A673 (cell line): ENCODE measurements at regions not wholly inside any gene's neighbourhood (a gene's known extent, or its start where the extent isn't known, plus 50 kb on each side); places are given as distances from the start of the nearest gene placed in this dataset.

Experiments
- BruUV-seq: library from RNA; stranded (reverse); fragments of 400-500 nt; replicated peaks from 2 replicates; lab custom pipeline; 2021; lab: Mats Ljungman, UMichigan
- CTCF ChIA-PET: fragments of 300-600 bp; sonication (Branson Sonifier 250); formaldehyde crosslinking; loops from one replicate; lab custom pipeline; 2022; ENCODE audit warnings: antibody characterized with exemption; lab: Charles Lee
- POLR2A ChIA-PET: fragments of 300-600 bp; sonication (Branson Sonifier 250); formaldehyde crosslinking; loops from one replicate; lab custom pipeline; 2022; ENCODE audit warnings: antibody characterized with exemption; ENCODE audit not compliant: low non-redundant PET; lab: Charles Lee
- DNase-seq: peaks from one replicate; pipeline ENCODE4 v3.0.0-alpha.2; 2015; ENCODE audit warnings: low spot score
- H3K27ac ChIP-seq: fragments of 200-600 bp; sonication (generic); 2 replicates; pipeline ENCODE4 v1.5.1; 2016; ENCODE audit warnings: mixed run types, low read depth, mild to moderate bottlenecking, mixed read lengths, antibody characterized with exemption, low read length; ENCODE audit not compliant: poor library complexity, severe bottlenecking
- H3K27me3 ChIP-seq: fragments of 200-600 bp; sonication (generic); replicated peaks from 2 replicates; pipeline ENCODE4 v1.6.1; 2017; ENCODE audit warnings: mixed run types, low read depth, mild to moderate bottlenecking, mixed read lengths, antibody characterized with exemption, low read length; ENCODE audit not compliant: insufficient read depth, poor library complexity
- H3K36me3 ChIP-seq: fragments of 200-600 bp; sonication (generic); 2 replicates; pipeline ENCODE4 v1.6.1; 2016; ENCODE audit warnings: mixed run types, mild to moderate bottlenecking, mixed read lengths, antibody characterized with exemption, low read length; ENCODE audit not compliant: insufficient read depth, poor library complexity, severe bottlenecking
- H3K4me1 ChIP-seq: fragments of 200-600 bp; sonication (generic); 2 replicates; pipeline ENCODE4 v1.6.1; 2017; ENCODE audit warnings: mixed run types, mild to moderate bottlenecking, mixed read lengths, antibody characterized with exemption, low read length; ENCODE audit not compliant: insufficient read depth, poor library complexity, severe bottlenecking
- H3K4me3 ChIP-seq: fragments of 200-600 bp; sonication (generic); 2 replicates; pipeline ENCODE4 v1.5.1; 2016; ENCODE audit warnings: low read depth, mixed run types, mild to moderate bottlenecking, mixed read lengths, low read length; ENCODE audit not compliant: poor library complexity, severe bottlenecking
- H3K9me3 ChIP-seq: fragments of 200-600 bp; sonication (generic); 2 replicates; pipeline ENCODE4 v1.6.1; 2016; ENCODE audit warnings: mixed run types, low read depth, mild to moderate bottlenecking, mixed read lengths, antibody characterized with exemption, low read length; ENCODE audit not compliant: poor library complexity, severe bottlenecking
- CTCF ChIP-seq: fragments of 300-800, 200-600 bp; sonication (generic); conservative IDR thresholded peaks from 2 replicates; pipeline ENCODE4 v1.5.1; 2017; ENCODE audit warnings: low read depth, mild to moderate bottlenecking, antibody characterized with exemption, low read length, moderate library complexity, mixed read lengths
- EZH2 ChIP-seq: fragments of 200-600 bp; sonication (generic); IDR thresholded peaks from 2 replicates; pipeline ENCODE4 v1.6.1; 2017; ENCODE audit warnings: borderline replicate concordance, low read depth, mild to moderate bottlenecking, mixed read lengths, antibody characterized with exemption, low read length; ENCODE audit not compliant: poor library complexity, severe bottlenecking
- intact Hi-C: fragments of 100-400 bp; cut with micrococcal nuclease; formaldehyde crosslinking; loops from one replicate; pipeline ENCODE4 v1.10.0; 2022; ENCODE audit not compliant: unreplicated experiment

GRCh38 chr9:80948066-80948465 is 741.3 kb downstream of the TLE1 start:
- Histone ChIP-seq H3K4me1 (no peaks in the 10 kb centered on the region), H3K27me3 (peaks cover 38% of the 10 kb centered on the region), H3K27ac (no peak overlapping the region), H3K9me3 (no peaks in the 10 kb centered on the region), H3K4me3 (no peak overlapping the region), H3K36me3 (no peaks in the 10 kb centered on the region)
- intact Hi-C loops = no loop called here
- ChIA-PET CTCF (no interaction called here), POLR2A (no interaction called here)
- no TSS peak for BruUV-seq
- DNase-seq = no peak
- TF ChIP-seq EZH2 (no peak), CTCF (no peak)

GRCh38 chr9:80946496-80947170 is 742.7 kb downstream of the TLE1 start:
- no peak overlapping the region for H3K27ac ChIP-seq
- no peaks in the 10 kb centered on the region for H3K9me3 ChIP-seq
- BruUV-seq = no TSS peak
- H3K36me3 ChIP-seq = no peaks in the 10 kb centered on the region
- DNase-seq = no peak
- intact Hi-C loops = no loop called here
- no peak overlapping the region for H3K4me3 ChIP-seq
- CTCF ChIA-PET = no interaction called here
- POLR2A ChIA-PET = no interaction called here
- peaks cover 38% of the 10 kb centered on the region for H3K27me3 ChIP-seq
- no peaks in the 10 kb centered on the region for H3K4me1 ChIP-seq
- TF ChIP-seq EZH2 (no peak), CTCF (no peak)

- CTCF ChIA-PET = no interaction called here
- H3K9me3 ChIP-seq = no peaks in the 10 kb centered on the region
- intact Hi-C loops = no loop called here
- BruUV-seq = no TSS peak
- H3K4me1 ChIP-seq = no peaks in the 10 kb centered on the region
- H3K27ac ChIP-seq = no peak overlapping the region
- POLR2A ChIA-PET = no interaction called here
- no peak overlapping the region for H3K4me3 ChIP-seq
- no peak for DNase-seq
- TF ChIP-seq CTCF = no peak
- TF ChIP-seq EZH2 = no peak
- no peaks in the 10 kb centered on the region for H3K36me3 ChIP-seq
- H3K27me3 ChIP-seq = peaks cover 39% of the 10 kb centered on the region
Observed at GRCh38 chr9:80945436-80945835, 743.9 kb downstream of the TLE1 start.
